Activated CD4-positive, alpha-beta T cell treated with anti-CD3 and anti-CD28 coated beads, Interleukin-2, amount 10 ng/mL, durations not matched to agents 7 days and 5 days (primary cell): ENCODE measurements at regions not wholly inside any gene's neighbourhood (a gene's known extent, or its start where the extent isn't known, plus 50 kb on each side); places are given as distances from the start of the nearest gene placed in this dataset.

Experiments used
- CTCF ChIA-PET: fragments of 350-600 bp; sonication (Branson Sonifier 250); formaldehyde crosslinking; loops from one replicate; lab custom pipeline; 2021; ENCODE audit warnings: antibody characterized with exemption; lab: Charles Lee
- POLR2A ChIA-PET: fragments of 350-600 bp; sonication (Branson Sonifier 250); formaldehyde crosslinking; loops from one replicate; lab custom pipeline; 2021; ENCODE audit warnings: antibody characterized with exemption; lab: Charles Lee
- DNase-seq: peaks from one replicate; pipeline ENCODE4 v3.0.0-alpha.2; 2020
- H3K27ac Mint-ChIP-seq: one replicate; pipeline ENCODE4 v1.8.0; 2021; ENCODE audit warnings: mild to moderate bottlenecking, moderate library complexity, mixed read lengths
- H3K27me3 Mint-ChIP-seq: one replicate; pipeline ENCODE4 v1.8.0; 2021; ENCODE audit warnings: mixed read lengths
- H3K36me3 Mint-ChIP-seq: one replicate; pipeline ENCODE4 v1.8.0; 2021; ENCODE audit warnings: low read depth, mixed read lengths
- H3K4me1 Mint-ChIP-seq: one replicate; pipeline ENCODE4 v1.8.0; 2021; ENCODE audit warnings: mixed read lengths
- H3K4me3 Mint-ChIP-seq: one replicate; pipeline ENCODE4 v1.8.0; 2021; ENCODE audit warnings: mild to moderate bottlenecking, moderate library complexity, mixed read lengths
- H3K9me3 Mint-ChIP-seq: one replicate; pipeline ENCODE4 v1.8.0; 2021; ENCODE audit warnings: mixed read lengths

- ChIA-PET CTCF (no interaction called here), POLR2A (no interaction called here)
- Mint-ChIP-seq H3K36me3 (no peaks in the 10 kb centered on the region), H3K27ac (no peak overlapping the region), H3K4me1 (no peaks in the 10 kb centered on the region), H3K4me3 (no peak overlapping the region), H3K27me3 (no peaks in the 10 kb centered on the region), H3K9me3 (no peaks in the 10 kb centered on the region)
- DNase-seq = no peak
Measured at GRCh38 chr13:105059786-105060185, 1475.7 kb downstream of the EFNB2 start.

GRCh38 chr13:105058517-105058916 lies 1476.9 kb downstream of the EFNB2 start:
- Mint-ChIP-seq H3K4me1 (no peaks in the 10 kb centered on the region), H3K9me3 (no peaks in the 10 kb centered on the region), H3K27me3 (no peaks in the 10 kb centered on the region), H3K4me3 (no peak overlapping the region), H3K36me3 (no peaks in the 10 kb centered on the region), H3K27ac (no peak overlapping the region)
- POLR2A ChIA-PET = no interaction called here
- DNase-seq = no peak
- CTCF ChIA-PET = no interaction called here

GRCh38 chr13:105052711-105053110 lies 1482.8 kb downstream of the EFNB2 start:
- Mint-ChIP-seq H3K9me3 (no peaks in the 10 kb centered on the region), H3K4me3 (no peak overlapping the region), H3K4me1 (no peaks in the 10 kb centered on the region), H3K27ac (no peak overlapping the region), H3K27me3 (no peaks in the 10 kb centered on the region), H3K36me3 (no peaks in the 10 kb centered on the region)
- CTCF ChIA-PET = no interaction called here
- DNase-seq = no peak
- POLR2A ChIA-PET = no interaction called here

GRCh38 chr13:105050686-105051085 lies 1484.8 kb downstream of the EFNB2 start:
- DNase-seq = no peak
- no peaks in the 10 kb centered on the region for H3K36me3 Mint-ChIP-seq
- no peak overlapping the region for H3K4me3 Mint-ChIP-seq
- POLR2A ChIA-PET = no interaction called here
- CTCF ChIA-PET = no interaction called here
- no peaks in the 10 kb centered on the region for H3K4me1 Mint-ChIP-seq
- no peaks in the 10 kb centered on the region for H3K9me3 Mint-ChIP-seq
- no peak overlapping the region for H3K27ac Mint-ChIP-seq
- H3K27me3 Mint-ChIP-seq = no peaks in the 10 kb centered on the region

GRCh38 chr13:105048677-105049076 lies 1486.8 kb downstream of the EFNB2 start:
- Mint-ChIP-seq H3K36me3 (no peaks in the 10 kb centered on the region), H3K9me3 (peaks cover 1% of the 10 kb centered on the region), H3K27ac (no peak overlapping the region), H3K4me1 (no peaks in the 10 kb centered on the region), H3K4me3 (no peak overlapping the region), H3K27me3 (no peaks in the 10 kb centered on the region)
- POLR2A ChIA-PET = no interaction called here
- DNase-seq = no peak
- CTCF ChIA-PET = no interaction called here

GRCh38 chr13:105047676-105048295 lies 1487.7 kb downstream of the EFNB2 start:
- H3K36me3 Mint-ChIP-seq = no peaks in the 10 kb centered on the region
- CTCF ChIA-PET = no interaction called here
- H3K9me3 Mint-ChIP-seq = peaks cover 7% of the 10 kb centered on the region
- no peak for DNase-seq
- no peaks in the 10 kb centered on the region for H3K27me3 Mint-ChIP-seq
- H3K4me1 Mint-ChIP-seq = no peaks in the 10 kb centered on the region
- POLR2A ChIA-PET = no interaction called here
- H3K27ac Mint-ChIP-seq = no peak overlapping the region
- H3K4me3 Mint-ChIP-seq = no peak overlapping the region

GRCh38 chr13:105037110-105037509 lies 1498.4 kb downstream of the EFNB2 start:
- CTCF ChIA-PET = no interaction called here
- no peak overlapping the region for H3K27ac Mint-ChIP-seq
- no peak overlapping the region for H3K4me3 Mint-ChIP-seq
- no peaks in the 10 kb centered on the region for H3K4me1 Mint-ChIP-seq
- no peak for DNase-seq
- POLR2A ChIA-PET = no interaction called here
- H3K36me3 Mint-ChIP-seq = no peaks in the 10 kb centered on the region
- no peaks in the 10 kb centered on the region for H3K27me3 Mint-ChIP-seq
- no peaks in the 10 kb centered on the region for H3K9me3 Mint-ChIP-seq

- Mint-ChIP-seq H3K27me3 (no peaks in the 10 kb centered on the region), H3K9me3 (no peaks in the 10 kb centered on the region), H3K4me3 (no peak overlapping the region), H3K4me1 (no peaks in the 10 kb centered on the region), H3K27ac (no peak overlapping the region), H3K36me3 (no peaks in the 10 kb centered on the region)
- no peak for DNase-seq
- ChIA-PET POLR2A (no interaction called here), CTCF (interaction anchor here (0.6 kb wide), 1 partner anchor 1342 kb away, joined by 3 read pairs; no protein-coding TSS in a partner anchor)
Measured at GRCh38 chr13:105035092-105035491, 1500.4 kb downstream of the EFNB2 start.

- Mint-ChIP-seq H3K4me3 (no peak overlapping the region), H3K4me1 (no peaks in the 10 kb centered on the region), H3K36me3 (no peaks in the 10 kb centered on the region), H3K27me3 (no peaks in the 10 kb centered on the region), H3K9me3 (no peaks in the 10 kb centered on the region), H3K27ac (no peak overlapping the region)
- CTCF ChIA-PET = interaction anchor here (0.7 kb wide), 1 partner anchor 228 kb away, joined by 3 read pairs; no protein-coding TSS in a partner anchor
- POLR2A ChIA-PET = no interaction called here
- no peak for DNase-seq
Measured at GRCh38 chr13:105033999-105034398, 1501.5 kb downstream of the EFNB2 start.

- CTCF ChIA-PET = no interaction called here
- Mint-ChIP-seq H3K9me3 (no peaks in the 10 kb centered on the region), H3K27ac (no peak overlapping the region), H3K4me1 (no peaks in the 10 kb centered on the region), H3K4me3 (no peak overlapping the region), H3K36me3 (no peaks in the 10 kb centered on the region), H3K27me3 (no peaks in the 10 kb centered on the region)
- no peak for DNase-seq
- POLR2A ChIA-PET = no interaction called here
Measured at GRCh38 chr13:105031306-105031705, 1504.2 kb downstream of the EFNB2 start.

GRCh38 chr13:105030851-105031250 lies 1504.6 kb downstream of the EFNB2 start:
- Mint-ChIP-seq H3K27ac (no peak overlapping the region), H3K4me3 (no peak overlapping the region), H3K9me3 (no peaks in the 10 kb centered on the region), H3K4me1 (no peaks in the 10 kb centered on the region), H3K36me3 (no peaks in the 10 kb centered on the region), H3K27me3 (no peaks in the 10 kb centered on the region)
- DNase-seq = no peak
- ChIA-PET POLR2A (no interaction called here), CTCF (no interaction called here)

- H3K4me3 Mint-ChIP-seq = no peak overlapping the region
Measured at GRCh38 chr13:105019073-105019472, 1516.4 kb downstream of the EFNB2 start.

GRCh38 chr13:105016266-105016665 lies 1519.2 kb downstream of the EFNB2 start:
- no peak for DNase-seq
- Mint-ChIP-seq H3K9me3 (no peaks in the 10 kb centered on the region), H3K27me3 (no peaks in the 10 kb centered on the region), H3K36me3 (no peaks in the 10 kb centered on the region), H3K4me1 (no peaks in the 10 kb centered on the region), H3K27ac (no peak overlapping the region), H3K4me3 (no peak overlapping the region)
- ChIA-PET POLR2A (no interaction called here), CTCF (no interaction called here)

More at GRCh38 chr13:105019073-105019472, 1516.4 kb downstream of the EFNB2 start:
- no peaks in the 10 kb centered on the region for H3K36me3 Mint-ChIP-seq
- CTCF ChIA-PET = no interaction called here
- H3K27me3 Mint-ChIP-seq = no peaks in the 10 kb centered on the region
- H3K4me1 Mint-ChIP-seq = no peaks in the 10 kb centered on the region
- no peak overlapping the region for H3K27ac Mint-ChIP-seq
- H3K9me3 Mint-ChIP-seq = no peaks in the 10 kb centered on the region
- DNase-seq = no peak
- POLR2A ChIA-PET = no interaction called here

- POLR2A ChIA-PET = no interaction called here
- Mint-ChIP-seq H3K9me3 (no peaks in the 10 kb centered on the region), H3K27me3 (no peaks in the 10 kb centered on the region), H3K36me3 (no peaks in the 10 kb centered on the region), H3K27ac (no peak overlapping the region), H3K4me1 (no peaks in the 10 kb centered on the region), H3K4me3 (no peak overlapping the region)
- CTCF ChIA-PET = no interaction called here
- DNase-seq = no peak
Measured at GRCh38 chr13:105008604-105009003, 1526.9 kb downstream of the EFNB2 start.
